Neural cell (in vitro differentiated cells): ENCODE measurements at regions not wholly inside any gene's neighbourhood (a gene's known extent, or its start where the extent isn't known, plus 50 kb on each side); places are given as distances from the start of the nearest gene placed in this dataset.

Experiments
- CTCF ChIP-seq: fragments of 450-650 bp; IDR thresholded peaks from 2 replicates; pipeline ENCODE4 v1.5.1; 2014; ENCODE audit warnings: antibody characterized with exemption, mild to moderate bottlenecking, moderate library complexity; ENCODE audit not compliant: poor library complexity, severe bottlenecking
- EP300 ChIP-seq: fragments of 450-650 bp; conservative IDR thresholded peaks from 2 replicates; pipeline ENCODE4 v1.6.1; 2014; ENCODE audit warnings: antibody characterized with exemption, mild to moderate bottlenecking, moderate library complexity; ENCODE audit not compliant: poor library complexity, severe bottlenecking
- EZH2 ChIP-seq: fragments of 200-600, 300-800 bp; shearing (Covaris generic), sonication (generic); IDR thresholded peaks from 2 replicates; pipeline ENCODE4 v1.6.1; 2014; ENCODE audit warnings: antibody characterized with exemption, low read length, borderline replicate concordance, mild to moderate bottlenecking; ENCODE audit not compliant: insufficient read depth, poor library complexity, severe bottlenecking
- POLR2AphosphoS5 ChIP-seq: IDR thresholded peaks from 2 replicates; pipeline ENCODE4 v1.6.1; 2012
- RAD21 ChIP-seq: fragments of 450-650 bp; conservative IDR thresholded peaks from 2 replicates; pipeline ENCODE4 v1.6.1; 2014; ENCODE audit warnings: antibody characterized with exemption, mild to moderate bottlenecking, moderate library complexity
- TAF1 ChIP-seq: IDR thresholded peaks from 2 replicates; pipeline ENCODE4 v1.6.1; 2012; ENCODE audit warnings: low read depth

DNA sequence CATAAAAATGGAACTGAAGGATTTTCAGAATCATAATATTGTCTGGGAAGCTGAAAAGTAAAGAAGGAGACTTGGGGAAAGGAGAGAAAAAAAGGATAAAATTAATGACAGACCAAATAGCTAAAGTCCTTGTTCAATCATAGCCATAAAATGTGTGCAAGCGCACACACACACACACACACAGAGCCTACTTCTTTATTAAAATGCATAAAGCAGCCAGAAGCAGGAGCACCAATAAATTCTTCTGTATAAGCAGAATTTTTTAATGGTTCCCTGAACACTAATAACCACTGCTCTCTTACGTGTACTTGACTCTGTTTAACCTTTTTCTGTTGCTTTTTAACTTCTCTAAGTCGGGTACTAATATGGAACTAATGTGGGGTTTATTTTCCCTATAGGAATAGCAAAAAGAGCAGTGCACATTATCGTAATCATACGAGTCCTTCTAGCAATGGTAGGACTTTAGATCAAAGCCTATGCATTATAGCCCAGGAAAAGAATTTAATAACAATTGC is 131.0 kb upstream of the PSMD7 start:
- TF ChIP-seq CTCF (no peak), EZH2 (no peak), POLR2AphosphoS5 (no peak), EP300 (no peak), RAD21 (no peak), TAF1 (no peak)
